ENCODE measurements at regions not wholly inside any gene's neighbourhood (a gene's known extent, or its start where the extent isn't known, plus 50 kb on each side); places are given as distances from the start of the nearest gene placed in this dataset.

- H3K4me3 ChIP-seq (ENCODE audit: low read depth, low read length), result no peak overlapping the region
- TF ChIP-seq CTCF (IDR thresholded peaks at IDR 0.05; ENCODE audit: insufficient read depth, low read length), result no peak
- DNase-seq (ENCODE audit: low read depth), result no peak
Measured at GRCh38 chr2:180927030-180927686, 53.2 kb upstream of the UBE2E3 start.

- no peak overlapping the region for H3K4me3 ChIP-seq (ENCODE audit: low read depth, low read length)
- no peak for DNase-seq (ENCODE audit: low read depth)
- TF ChIP-seq CTCF (IDR thresholded peaks at IDR 0.05; ENCODE audit: insufficient read depth, low read length), result no peak
Measured at GRCh38 chr2:180925700-180926099, 54.7 kb upstream of the UBE2E3 start.

- H3K4me3 ChIP-seq (ENCODE audit: low read depth, low read length), result no peak overlapping the region
- DNase-seq (ENCODE audit: low read depth), result no peak
- TF ChIP-seq CTCF (IDR thresholded peaks at IDR 0.05; ENCODE audit: insufficient read depth, low read length), result no peak
Measured at GRCh38 chr2:180924063-180924462, 56.3 kb upstream of the UBE2E3 start.

GRCh38 chr2:180910831-180911665, 69.4 kb upstream of the UBE2E3 start:
- no peak overlapping the region for H3K4me3 ChIP-seq (ENCODE audit: low read depth, low read length)
- TF ChIP-seq CTCF (IDR thresholded peaks at IDR 0.05; ENCODE audit: insufficient read depth, low read length), result no peak
- DNase-seq (ENCODE audit: low read depth), result no peak

GRCh38 chr2:180907731-180908130, 72.7 kb upstream of the UBE2E3 start:
- DNase-seq (ENCODE audit: low read depth), result peak; percentile 28
- no peak overlapping the region for H3K4me3 ChIP-seq (ENCODE audit: low read depth, low read length)
- TF ChIP-seq CTCF (IDR thresholded peaks at IDR 0.05; ENCODE audit: insufficient read depth, low read length), result no peak

- no peak for DNase-seq (ENCODE audit: low read depth)
- TF ChIP-seq CTCF (IDR thresholded peaks at IDR 0.05; ENCODE audit: insufficient read depth, low read length), result no peak
- H3K4me3 ChIP-seq (ENCODE audit: low read depth, low read length), result no peak overlapping the region
Measured at GRCh38 chr2:180905461-180905860, 74.9 kb upstream of the UBE2E3 start.

Measured in fibroblast of the aortic adventitia (primary cell).